ENCODE measurements at regions not wholly inside any gene's neighbourhood (a gene's known extent, or its start where the extent isn't known, plus 50 kb on each side); places are given as distances from the start of the nearest gene placed in this dataset.

DNA sequence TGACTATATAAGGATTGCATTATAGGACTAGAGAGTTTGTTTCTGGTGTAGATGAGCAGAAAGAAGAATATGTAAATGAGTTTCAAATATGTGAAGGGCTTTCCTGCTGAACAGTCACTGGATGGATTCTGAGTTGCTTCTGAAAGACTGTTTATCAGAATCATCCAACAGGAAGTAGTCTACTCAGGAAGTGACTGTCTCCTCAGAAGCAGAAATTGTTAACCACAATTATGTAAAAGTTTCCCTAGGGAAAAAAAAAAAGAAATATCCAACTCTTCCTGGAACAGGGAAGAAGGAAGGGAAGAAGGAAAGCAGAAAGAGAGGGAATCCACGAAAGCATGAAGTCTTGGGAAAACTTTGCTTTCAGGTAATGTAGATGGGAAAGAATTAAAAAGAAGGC lies 138.9 kb downstream of the TENT5A start:
- TF ChIP-seq, protein P1, sequence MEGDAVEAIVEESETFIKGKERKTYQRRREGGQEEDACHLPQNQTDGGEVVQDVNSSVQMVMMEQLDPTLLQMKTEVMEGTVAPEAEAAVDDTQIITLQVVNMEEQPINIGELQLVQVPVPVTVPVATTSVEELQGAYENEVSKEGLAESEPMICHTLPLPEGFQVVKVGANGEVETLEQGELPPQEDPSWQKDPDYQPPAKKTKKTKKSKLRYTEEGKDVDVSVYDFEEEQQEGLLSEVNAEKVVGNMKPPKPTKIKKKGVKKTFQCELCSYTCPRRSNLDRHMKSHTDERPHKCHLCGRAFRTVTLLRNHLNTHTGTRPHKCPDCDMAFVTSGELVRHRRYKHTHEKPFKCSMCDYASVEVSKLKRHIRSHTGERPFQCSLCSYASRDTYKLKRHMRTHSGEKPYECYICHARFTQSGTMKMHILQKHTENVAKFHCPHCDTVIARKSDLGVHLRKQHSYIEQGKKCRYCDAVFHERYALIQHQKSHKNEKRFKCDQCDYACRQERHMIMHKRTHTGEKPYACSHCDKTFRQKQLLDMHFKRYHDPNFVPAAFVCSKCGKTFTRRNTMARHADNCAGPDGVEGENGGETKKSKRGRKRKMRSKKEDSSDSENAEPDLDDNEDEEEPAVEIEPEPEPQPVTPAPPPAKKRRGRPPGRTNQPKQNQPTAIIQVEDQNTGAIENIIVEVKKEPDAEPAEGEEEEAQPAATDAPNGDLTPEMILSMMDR (IDR thresholded peaks at IDR 0.05), result no peak
- TF ChIP-seq ZFX (IDR thresholded peaks at IDR 0.05; ENCODE audit: borderline replicate concordance), result no peak

All from 22Rv1 (cell line).